ENCODE measurements at regions not wholly inside any gene's neighbourhood (a gene's known extent, or its start where the extent isn't known, plus 50 kb on each side); places are given as distances from the start of the nearest gene placed in this dataset.

- TF ChIP-seq PATZ1 (CRISPR knock-in tag; IDR thresholded peaks at IDR 0.05; ENCODE audit: borderline replicate concordance) (no peak), TOX (CRISPR knock-in tag; IDR thresholded peaks at IDR 0.05; ENCODE audit: borderline replicate concordance) (no peak), CREB5 (CRISPR knock-in tag; IDR thresholded peaks at IDR 0.05; ENCODE audit: low read depth) (no peak), CSDC2 (CRISPR knock-in tag; IDR thresholded peaks at IDR 0.05) (no peak), ZNF8 (CRISPR knock-in tag; IDR thresholded peaks at IDR 0.05) (no peak), RARB (CRISPR knock-in tag; IDR thresholded peaks at IDR 0.05) (no peak), ISL1 (CRISPR knock-in tag; IDR thresholded peaks at IDR 0.05) (no peak)
Observed at GRCh38 chr16:82248012-82248656, 78.1 kb upstream of the MPHOSPH6 start (continued).

GRCh38 chr16:82242201-82242600, 72.2 kb upstream of the MPHOSPH6 start:
- TF ChIP-seq ZFP3 (CRISPR knock-in tag; IDR thresholded peaks at IDR 0.05) (no peak), OSR1 (CRISPR knock-in tag; IDR thresholded peaks at IDR 0.05) (no peak), ESRRG (CRISPR knock-in tag; IDR thresholded peaks at IDR 0.05) (no peak), TOX (CRISPR knock-in tag; IDR thresholded peaks at IDR 0.05; ENCODE audit: borderline replicate concordance) (no peak), ZNF8 (CRISPR knock-in tag; IDR thresholded peaks at IDR 0.05) (no peak), SNAI2 (CRISPR knock-in tag; IDR thresholded peaks at IDR 0.05) (no peak), ZC3H10 (CRISPR knock-in tag; IDR thresholded peaks at IDR 0.05) (no peak), PATZ1 (CRISPR knock-in tag; IDR thresholded peaks at IDR 0.05; ENCODE audit: borderline replicate concordance) (no peak), RARB (CRISPR knock-in tag; IDR thresholded peaks at IDR 0.05) (no peak), ZNF565 (CRISPR knock-in tag; conservative IDR thresholded peaks at IDR 0.05; ENCODE audit: low read depth) (no peak), POU6F1 (CRISPR knock-in tag; IDR thresholded peaks at IDR 0.05; ENCODE audit: borderline replicate concordance, low read depth) (no peak), ARNTL (CRISPR knock-in tag; IDR thresholded peaks at IDR 0.05; ENCODE audit: borderline replicate concordance, low read depth) (no peak), TSHZ2 (CRISPR knock-in tag; IDR thresholded peaks at IDR 0.05) (no peak), ISL1 (CRISPR knock-in tag; IDR thresholded peaks at IDR 0.05) (no peak), CSDC2 (CRISPR knock-in tag; IDR thresholded peaks at IDR 0.05) (no peak), TCF4 (CRISPR knock-in tag; IDR thresholded peaks at IDR 0.05; ENCODE audit: borderline replicate concordance) (no peak), ZFP30 (CRISPR knock-in tag; IDR thresholded peaks at IDR 0.05) (no peak), ZNF70 (CRISPR knock-in tag; IDR thresholded peaks at IDR 0.05) (no peak)
- no peak for ATAC-seq

- TF ChIP-seq ZNF70 (CRISPR knock-in tag; IDR thresholded peaks at IDR 0.05) (no peak), PPARA (CRISPR knock-in tag; IDR thresholded peaks at IDR 0.05; ENCODE audit: borderline replicate concordance) (no peak), ZNF565 (CRISPR knock-in tag; conservative IDR thresholded peaks at IDR 0.05; ENCODE audit: low read depth) (no peak), CREB5 (CRISPR knock-in tag; IDR thresholded peaks at IDR 0.05; ENCODE audit: low read depth) (no peak), BACH2 (CRISPR knock-in tag; IDR thresholded peaks at IDR 0.05; ENCODE audit: borderline replicate concordance) (no peak), ESRRG (CRISPR knock-in tag; IDR thresholded peaks at IDR 0.05) (no peak), ZC3H10 (CRISPR knock-in tag; IDR thresholded peaks at IDR 0.05) (no peak), TOX (CRISPR knock-in tag; IDR thresholded peaks at IDR 0.05; ENCODE audit: borderline replicate concordance) (no peak), GLIS3 (CRISPR knock-in tag; IDR thresholded peaks at IDR 0.05) (no peak), CSRNP3 (CRISPR knock-in tag; IDR thresholded peaks at IDR 0.05) (no peak), ZFP3 (CRISPR knock-in tag; IDR thresholded peaks at IDR 0.05) (no peak), ISL1 (CRISPR knock-in tag; IDR thresholded peaks at IDR 0.05) (no peak), ZNF8 (CRISPR knock-in tag; IDR thresholded peaks at IDR 0.05) (no peak)
- ATAC-seq: no peak
Observed at GRCh38 chr16:82241469-82242052, 71.5 kb upstream of the MPHOSPH6 start.

All from SK-N-SH treated with all-trans-retinoic acid at 6 μM for 48 hours (cell line).